Kidney (tissue), 13 donors: ENCODE measurements at regions not wholly inside any gene's neighbourhood (a gene's known extent, or its start where the extent isn't known, plus 50 kb on each side); places are given as distances from the start of the nearest gene placed in this dataset.

Experiments
- DNase-seq, 5 donors: peaks; one replicate each; pipeline ENCODE4 v3.0.0-alpha.2; 2013 to 2020
- FAIRE-seq: peaks from 2 replicates; lab custom pipeline; 2012; peaks lifted over from hg19 to GRCh38; lab: Jason Lieb, UNC
- H3K27ac ChIP-seq, 2 donors: one replicate each; pipeline ENCODE4 v1.7.0; 2013; ENCODE audit warnings: low read depth in 2 of 2, low read length in 2 of 2, inconsistent platforms in 1 of 2
- H3K27me3 ChIP-seq: one replicate; pipeline ENCODE4 v1.7.1; 2013; ENCODE audit warnings: low read length, inconsistent platforms; ENCODE audit not compliant: control insufficient read depth, insufficient read depth
- H3K36me3 ChIP-seq, 3 donors: one replicate each; pipeline versions ENCODE4 v1.7.0 to v1.7.1; 2013; ENCODE audit warnings: low read length in 3 of 3, control low read depth in 1 of 3, inconsistent platforms in 1 of 3; ENCODE audit not compliant: insufficient read depth in 3 of 3, control insufficient read depth in 2 of 3
- H3K4me1 ChIP-seq, 3 donors: one replicate each; pipeline versions ENCODE4 v1.7.0 to v1.7.1; 2013; ENCODE audit warnings: low read length in 3 of 3, inconsistent platforms in 1 of 3, low read depth in 1 of 3; ENCODE audit not compliant: control insufficient read depth in 2 of 3, insufficient read depth in 2 of 3
- H3K4me3 ChIP-seq, 3 donors: one replicate each; pipeline versions ENCODE4 v1.7.0 to v1.8.1; 2013; ENCODE audit warnings: low read length in 3 of 3, control low read depth in 1 of 3, inconsistent platforms in 1 of 3
- H3K9ac ChIP-seq, 3 donors: one replicate each; pipeline versions ENCODE4 v1.7.0 to v1.7.1; 2013; ENCODE audit warnings: low read length in 3 of 3, control low read depth in 1 of 3, inconsistent platforms in 1 of 3
- H3K9me3 ChIP-seq, 3 donors: one replicate each; pipeline versions ENCODE4 v1.7.0 to v1.7.1; 2013; ENCODE audit warnings: low read length in 3 of 3, control low read depth in 1 of 3, inconsistent platforms in 1 of 3; ENCODE audit not compliant: control insufficient read depth in 2 of 3, insufficient read depth in 1 of 3
- CTCF ChIP-seq: IDR thresholded peaks from 3 replicates; pipeline ENCODE4 v1.5.1; 2012; ENCODE audit warnings: mild to moderate bottlenecking, moderate library complexity, borderline replicate concordance; ENCODE audit not compliant: insufficient read depth; ENCODE audit errors: extremely low read depth
- intact Hi-C: fragments of 100-400 bp; cut with DNase I; formaldehyde crosslinking; loops from one replicate; pipeline ENCODE4 v1.11.1; 2022
- donor health status: control.
- donor health status: control.
- donor health status: control.
- donor health status: control.
- donor health status: control.
- donor health status: DM: yes; HTN: yes; CAD: no.
- donor health status: Normal renal cell carcinoma (clear cell type).

GRCh38 chr18:67359873-67360838 is 156.4 kb downstream of the DSEL start:
- no peak for FAIRE-seq
- H3K9me3 ChIP-seq: no peaks in the 10 kb centered on the region
- intact Hi-C loops: no loop called here
- peak overlapping the region in 2 of 3 donors; percentile 20 to 33 for H3K4me3 ChIP-seq
- no peak for TF ChIP-seq CTCF
- no peak overlapping the region for H3K9ac ChIP-seq
- peak in 1 of 5 donors; percentile 5 for DNase-seq
- no peak overlapping the region for H3K27ac ChIP-seq
- no peaks in the 10 kb centered on the region for H3K36me3 ChIP-seq
- H3K4me1 ChIP-seq: peaks cover 0 to 3% (median 0%) of the 10 kb centered on the region in 3 donors
- H3K27me3 ChIP-seq: no peaks in the 10 kb centered on the region

GRCh38 chr18:67358947-67359346 is 157.6 kb downstream of the DSEL start:
- FAIRE-seq: no peak
- intact Hi-C loops: no loop called here
- no peak for DNase-seq

GRCh38 chr18:67354692-67355091 is 161.8 kb downstream of the DSEL start:
- no peaks in the 10 kb centered on the region for H3K36me3 ChIP-seq
- DNase-seq (no peak), FAIRE-seq (no peak)
- H3K9ac ChIP-seq: no peak overlapping the region
- H3K4me1 ChIP-seq: no peaks in the 10 kb centered on the region
- no peak overlapping the region for H3K27ac ChIP-seq
- H3K27me3 ChIP-seq: no peaks in the 10 kb centered on the region
- TF ChIP-seq CTCF: no peak
- no peak overlapping the region for H3K4me3 ChIP-seq
- no peaks in the 10 kb centered on the region for H3K9me3 ChIP-seq
- intact Hi-C loops: no loop called here

More at GRCh38 chr18:67358947-67359346, 157.6 kb downstream of the DSEL start:
- H3K9me3 ChIP-seq: no peaks in the 10 kb centered on the region
- H3K4me1 ChIP-seq: peaks cover 0 to 3% (median 0%) of the 10 kb centered on the region in 3 donors
- H3K4me3 ChIP-seq: no peak overlapping the region
- H3K27me3 ChIP-seq: no peaks in the 10 kb centered on the region
- no peak overlapping the region for H3K9ac ChIP-seq
- no peak for TF ChIP-seq CTCF
- H3K36me3 ChIP-seq: no peaks in the 10 kb centered on the region
- H3K27ac ChIP-seq: no peak overlapping the region
